ENCODE measurements at regions not wholly inside any gene's neighbourhood (a gene's known extent, or its start where the extent isn't known, plus 50 kb on each side); places are given as distances from the start of the nearest gene placed in this dataset.

DNA sequence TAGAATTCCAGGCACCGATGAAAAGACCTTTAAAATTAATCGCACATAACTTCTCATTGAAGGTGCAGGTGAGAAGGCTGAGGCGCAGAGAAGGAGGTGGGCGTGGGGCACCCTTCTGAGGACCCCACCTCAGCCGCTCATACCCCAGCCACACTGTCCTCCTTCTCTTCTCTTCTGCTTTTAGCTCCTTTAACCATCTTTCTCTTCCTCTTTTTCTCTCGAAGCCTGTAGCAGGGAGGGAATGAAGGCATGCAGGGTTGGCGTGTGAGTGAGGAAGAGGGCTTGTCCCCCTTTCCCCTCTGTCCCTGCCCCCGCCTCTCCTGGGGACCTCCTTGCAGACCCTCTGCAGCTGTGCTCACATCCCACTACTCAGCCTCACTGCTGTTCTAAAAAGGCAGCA, 57.8 kb upstream of the CACNA1E start:
- TF ChIP-seq, protein P1, sequence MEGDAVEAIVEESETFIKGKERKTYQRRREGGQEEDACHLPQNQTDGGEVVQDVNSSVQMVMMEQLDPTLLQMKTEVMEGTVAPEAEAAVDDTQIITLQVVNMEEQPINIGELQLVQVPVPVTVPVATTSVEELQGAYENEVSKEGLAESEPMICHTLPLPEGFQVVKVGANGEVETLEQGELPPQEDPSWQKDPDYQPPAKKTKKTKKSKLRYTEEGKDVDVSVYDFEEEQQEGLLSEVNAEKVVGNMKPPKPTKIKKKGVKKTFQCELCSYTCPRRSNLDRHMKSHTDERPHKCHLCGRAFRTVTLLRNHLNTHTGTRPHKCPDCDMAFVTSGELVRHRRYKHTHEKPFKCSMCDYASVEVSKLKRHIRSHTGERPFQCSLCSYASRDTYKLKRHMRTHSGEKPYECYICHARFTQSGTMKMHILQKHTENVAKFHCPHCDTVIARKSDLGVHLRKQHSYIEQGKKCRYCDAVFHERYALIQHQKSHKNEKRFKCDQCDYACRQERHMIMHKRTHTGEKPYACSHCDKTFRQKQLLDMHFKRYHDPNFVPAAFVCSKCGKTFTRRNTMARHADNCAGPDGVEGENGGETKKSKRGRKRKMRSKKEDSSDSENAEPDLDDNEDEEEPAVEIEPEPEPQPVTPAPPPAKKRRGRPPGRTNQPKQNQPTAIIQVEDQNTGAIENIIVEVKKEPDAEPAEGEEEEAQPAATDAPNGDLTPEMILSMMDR (IDR thresholded peaks at IDR 0.05; ENCODE audit: insufficient read depth, low read depth, low read length), result no peak
- no peak for DNase-seq (ENCODE audit: low read depth)
- H3K4me3 ChIP-seq (ENCODE audit: low read depth, low read length), result no peak overlapping the region

DNA sequence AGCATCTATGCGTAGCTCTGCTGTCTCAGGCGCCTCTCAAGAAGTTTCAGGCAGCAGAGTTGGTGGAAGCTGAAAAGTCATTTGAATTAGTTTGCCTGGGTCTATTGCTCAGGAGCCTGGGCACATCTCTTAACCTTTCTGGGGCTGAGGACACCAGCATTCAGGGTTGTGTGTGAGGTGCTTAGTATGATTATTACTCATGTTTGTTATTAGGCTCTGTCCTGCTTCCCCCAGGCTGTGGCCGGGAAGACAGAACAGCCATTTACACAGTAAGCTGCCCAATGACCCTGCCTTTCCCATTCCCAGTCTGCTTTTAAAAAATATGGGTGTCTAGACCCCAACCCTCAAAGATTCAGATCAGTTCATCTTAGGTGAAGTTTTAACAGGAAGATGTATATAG, 53.9 kb upstream of the CACNA1E start:
- TF ChIP-seq, protein P1 (IDR thresholded peaks at IDR 0.05; ENCODE audit: insufficient read depth, low read depth, low read length), result no peak
- no peak for DNase-seq (ENCODE audit: low read depth)
- no peak overlapping the region for H3K4me3 ChIP-seq (ENCODE audit: low read depth, low read length)

DNA sequence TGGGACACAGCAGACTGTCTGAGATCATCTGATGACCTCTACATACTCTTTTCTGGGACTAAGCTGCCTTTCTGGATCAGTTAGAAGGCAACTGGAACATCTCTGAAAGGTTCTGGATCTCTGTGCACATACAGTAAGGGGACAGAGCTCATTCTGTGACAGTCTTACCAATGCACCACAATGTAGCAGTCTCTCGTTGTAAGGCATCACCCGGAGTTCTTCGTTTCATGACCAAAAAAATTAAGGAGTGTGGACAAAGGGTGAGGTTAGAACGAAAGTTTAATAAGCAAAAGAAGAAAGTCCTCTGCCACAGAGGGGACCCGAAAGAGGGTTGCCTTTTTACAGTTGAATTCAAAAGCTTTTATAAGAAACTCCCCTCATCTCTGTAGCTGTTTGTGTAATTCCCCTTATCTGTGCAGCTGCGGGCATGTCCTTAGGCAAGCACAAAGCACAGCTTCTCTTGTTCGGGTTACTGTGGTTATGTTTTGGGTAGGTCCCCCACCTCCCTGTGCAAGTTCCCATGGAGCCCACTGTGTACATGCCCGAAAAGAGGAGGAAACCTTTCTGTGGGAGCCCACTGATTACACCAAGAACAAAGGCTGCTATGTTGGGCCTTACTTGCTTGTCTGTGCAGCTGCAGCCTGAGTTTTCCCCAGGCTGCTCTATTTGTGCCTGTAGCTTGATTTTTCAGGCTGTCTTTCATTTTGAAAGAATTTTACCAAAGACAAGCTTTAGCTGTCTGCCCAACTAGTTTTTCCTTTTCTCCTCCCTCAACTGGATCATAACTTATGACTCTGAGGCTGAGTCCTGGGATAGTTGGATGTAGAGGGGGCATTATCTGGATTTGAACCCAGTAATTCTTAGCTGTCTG, 53.1 kb upstream of the CACNA1E start:
- DNase-seq (ENCODE audit: low read depth), result no peak
- no peak overlapping the region for H3K4me3 ChIP-seq (ENCODE audit: low read depth, low read length)
- TF ChIP-seq, protein P1 (IDR thresholded peaks at IDR 0.05; ENCODE audit: insufficient read depth, low read depth, low read length), result no peak

Data from fibroblast of villous mesenchyme (primary cell).